SW 1271 (cell line): ENCODE measurements at regions not wholly inside any gene's neighbourhood (a gene's known extent, or its start where the extent isn't known, plus 50 kb on each side); places are given as distances from the start of the nearest gene placed in this dataset.
"Not testable (repeated sequence)": the region's sequence is repeated elsewhere in the genome, so short reads cannot be mapped to it uniquely, and the experiment has no call there.

Experiments
- DNase-seq, 2 experiments: peaks; one replicate each; lab custom pipeline; 2025; lab: John Stamatoyannopoulos, UW

DNA sequence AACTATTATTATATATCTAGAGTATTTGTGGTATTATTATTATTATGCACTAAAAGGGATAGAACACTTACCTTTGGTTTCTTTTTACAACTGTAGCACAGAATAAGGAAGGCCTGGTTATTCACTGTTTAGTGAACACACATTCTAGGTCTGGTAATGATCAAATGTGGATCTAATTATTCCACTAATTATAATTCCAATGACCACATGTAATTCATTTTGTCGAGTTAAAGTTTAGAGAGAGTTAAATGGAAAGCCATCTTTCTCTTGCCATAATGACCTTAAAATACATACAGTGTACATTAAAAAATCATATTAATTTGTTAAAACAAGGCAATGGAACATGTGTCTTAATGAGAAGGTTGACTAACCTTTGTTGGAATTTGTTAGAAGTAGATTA lies 147.8 kb downstream of the SEM1 start:
- no peak for DNase-seq

DNA sequence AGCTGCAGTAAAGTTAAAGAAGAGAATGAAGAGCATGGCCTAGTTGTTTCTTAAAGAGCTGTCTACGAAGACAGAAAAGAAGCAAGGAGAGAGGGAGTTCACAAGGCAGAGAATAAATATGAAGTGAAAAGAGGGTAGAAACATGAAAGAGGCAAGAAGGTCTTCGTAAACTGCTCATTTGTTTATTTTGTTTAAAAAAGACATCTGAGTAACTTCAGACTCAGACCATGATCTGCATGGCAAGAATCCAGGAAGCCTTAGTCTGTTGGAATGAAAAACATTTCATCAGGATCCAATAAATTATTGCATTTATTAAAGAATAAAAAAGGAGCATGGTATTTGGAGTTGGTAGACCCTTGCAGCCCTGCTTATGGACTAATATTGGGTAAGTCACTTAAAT lies 151.1 kb downstream of the SEM1 start:
- no peak for DNase-seq

DNA sequence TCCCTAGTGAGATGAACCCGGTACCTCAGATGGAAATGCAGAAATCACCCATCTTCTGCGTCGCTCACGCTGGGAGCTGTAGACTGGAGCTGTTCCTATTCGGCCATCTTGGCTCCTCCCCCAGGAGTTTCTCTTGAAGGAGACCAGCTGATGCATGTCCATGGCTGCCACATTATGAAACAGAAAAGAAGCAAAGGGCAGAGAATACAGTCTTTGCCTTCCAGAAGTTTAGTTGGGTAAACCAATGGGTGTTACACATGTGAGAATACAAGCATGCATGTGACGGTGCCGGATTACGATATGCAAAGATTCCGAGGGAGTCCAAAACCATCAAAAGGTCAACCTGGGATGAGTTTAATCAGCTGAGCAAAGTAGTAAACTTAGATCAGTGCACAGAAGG lies 151.6 kb downstream of the SEM1 start:
- DNase-seq: no peak

DNA sequence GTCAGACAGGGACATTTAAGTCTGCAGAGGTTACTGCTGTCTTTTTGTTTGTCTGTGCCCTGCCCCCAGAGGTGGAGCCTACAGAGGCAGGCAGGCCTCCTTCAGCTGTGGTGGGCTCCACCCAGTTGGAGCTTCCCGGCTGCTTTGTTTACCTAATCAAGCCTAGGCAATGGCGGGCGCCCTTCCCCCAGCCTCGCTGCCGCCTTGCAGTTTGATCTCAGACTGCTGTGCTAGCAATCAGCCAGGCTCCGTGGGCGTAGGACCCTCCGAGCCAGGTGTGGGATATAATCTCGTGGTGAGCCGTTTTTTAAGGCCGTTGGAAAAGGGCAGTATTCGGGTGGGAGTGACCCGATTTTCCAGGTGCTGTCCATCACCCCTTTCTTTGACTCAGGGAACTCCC lies 152.0 kb downstream of the SEM1 start:
- DNase-seq: not testable (repeated sequence)

DNA sequence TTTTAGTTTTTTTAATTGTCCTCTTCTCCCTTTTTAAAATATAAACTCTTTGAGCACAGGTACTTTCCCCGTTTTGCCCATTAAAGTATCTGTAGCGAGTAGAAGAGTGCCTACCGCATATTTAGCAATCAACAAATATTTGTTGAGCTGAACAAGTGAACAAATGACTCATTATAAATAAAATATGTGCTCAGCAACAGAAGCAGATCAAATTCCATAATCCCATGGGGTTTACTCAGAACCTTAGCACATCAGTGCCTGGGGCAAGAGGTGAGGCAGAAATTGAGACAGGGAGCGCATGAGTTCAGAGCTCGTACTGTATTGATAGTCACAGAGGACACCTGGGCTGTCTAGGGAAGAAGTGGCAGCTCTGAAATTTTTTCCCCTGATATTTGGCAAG lies 161.0 kb downstream of the SEM1 start:
- no peak for DNase-seq

DNA sequence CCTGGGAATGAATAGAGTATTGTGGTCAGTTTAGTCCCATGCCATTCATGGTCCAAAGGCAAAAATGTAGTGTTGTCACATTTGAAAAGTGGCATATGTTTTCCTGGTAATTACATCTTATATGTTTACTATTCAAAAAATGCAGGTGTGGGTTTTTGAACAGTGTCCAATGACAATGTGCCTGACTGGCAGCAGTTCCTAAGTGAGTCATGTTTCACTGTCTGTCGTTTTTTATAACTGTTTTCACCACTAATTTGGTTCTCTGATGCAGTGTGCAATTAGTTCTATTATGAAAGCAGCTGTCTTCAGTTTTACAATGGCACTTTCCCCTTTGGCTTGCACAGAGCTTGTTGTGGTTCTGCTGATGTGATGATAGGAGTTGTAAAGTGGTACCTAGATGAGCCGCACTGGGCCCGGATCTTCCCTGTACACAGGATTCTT lies 162.3 kb downstream of the SEM1 start:
- DNase-seq: no peak

DNA sequence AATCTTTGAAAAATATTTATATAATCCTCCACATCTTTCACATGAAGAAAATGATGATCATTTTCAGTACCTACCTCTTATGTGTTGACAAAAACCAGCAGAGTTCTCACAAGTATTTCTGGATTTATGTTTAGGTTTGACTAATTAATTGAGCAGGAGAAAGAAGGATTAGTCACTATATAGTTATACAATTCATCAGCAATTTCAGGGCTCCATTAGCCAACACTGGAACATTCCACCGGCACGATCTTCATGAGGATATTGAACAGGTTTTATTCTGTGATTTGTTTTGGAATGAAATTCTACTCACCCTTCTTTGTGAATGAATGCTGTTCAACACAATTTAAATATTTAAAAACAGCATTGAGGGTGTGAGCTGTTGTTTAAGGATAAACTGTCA lies 163.2 kb downstream of the SEM1 start:
- no peak for DNase-seq

DNA sequence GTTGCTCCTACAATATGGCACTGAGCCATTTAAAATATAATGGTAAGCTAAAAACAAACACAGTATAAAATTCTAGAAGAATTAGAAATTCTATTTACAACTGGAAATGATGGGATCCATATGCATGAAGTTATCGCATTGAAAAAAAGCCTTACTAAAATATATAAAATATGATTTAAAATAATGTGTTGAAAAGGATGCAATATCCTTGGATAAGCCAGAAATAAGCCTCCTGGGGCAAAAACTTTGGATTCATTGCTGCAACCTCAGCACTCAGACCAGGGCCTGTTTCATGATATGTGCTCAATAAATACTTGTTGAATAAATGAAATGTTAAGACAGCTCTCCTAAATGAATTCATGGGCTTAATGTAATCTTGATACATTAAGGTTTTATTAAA lies 170.2 kb downstream of the SEM1 start:
- no peak for DNase-seq

DNA sequence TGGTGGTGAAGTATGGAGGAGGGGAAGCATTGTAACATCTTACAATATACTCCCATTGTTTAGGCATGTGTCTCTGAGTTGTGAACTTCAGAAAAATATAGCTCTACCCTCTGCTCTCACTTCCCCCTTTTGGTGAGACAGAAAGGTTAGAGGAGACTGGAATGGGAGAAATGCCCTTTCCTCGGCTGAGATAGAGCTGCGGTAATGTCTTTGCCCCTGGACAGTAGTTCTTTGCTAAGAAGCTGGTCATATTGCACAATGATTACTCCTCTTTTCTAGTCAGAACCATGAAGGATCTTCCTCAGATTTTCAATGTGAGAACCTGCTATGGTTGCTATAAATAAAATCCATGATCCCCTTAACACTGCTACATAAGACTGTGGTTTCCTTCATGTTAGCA lies 171.0 kb downstream of the SEM1 start:
- DNase-seq: no peak

DNA sequence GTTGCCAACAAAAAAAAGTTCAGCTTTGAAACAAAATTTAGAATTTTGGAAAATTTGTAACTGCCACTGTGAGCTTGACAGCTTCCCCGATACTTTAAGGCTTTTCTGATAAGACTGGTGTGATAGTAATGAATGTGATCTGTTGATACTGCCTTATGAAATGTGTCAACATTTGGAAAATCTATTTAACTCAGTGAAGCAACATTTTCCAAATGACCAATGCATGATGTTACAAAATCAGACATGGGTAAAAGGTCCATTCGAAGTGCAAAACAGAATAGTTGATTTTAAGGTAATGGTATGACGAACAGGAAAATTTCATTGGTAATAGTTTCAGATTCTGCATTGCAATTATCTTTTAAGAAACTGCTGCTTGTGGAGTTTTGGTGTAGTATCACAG lies 175.4 kb downstream of the SEM1 start:
- DNase-seq: no peak

DNA sequence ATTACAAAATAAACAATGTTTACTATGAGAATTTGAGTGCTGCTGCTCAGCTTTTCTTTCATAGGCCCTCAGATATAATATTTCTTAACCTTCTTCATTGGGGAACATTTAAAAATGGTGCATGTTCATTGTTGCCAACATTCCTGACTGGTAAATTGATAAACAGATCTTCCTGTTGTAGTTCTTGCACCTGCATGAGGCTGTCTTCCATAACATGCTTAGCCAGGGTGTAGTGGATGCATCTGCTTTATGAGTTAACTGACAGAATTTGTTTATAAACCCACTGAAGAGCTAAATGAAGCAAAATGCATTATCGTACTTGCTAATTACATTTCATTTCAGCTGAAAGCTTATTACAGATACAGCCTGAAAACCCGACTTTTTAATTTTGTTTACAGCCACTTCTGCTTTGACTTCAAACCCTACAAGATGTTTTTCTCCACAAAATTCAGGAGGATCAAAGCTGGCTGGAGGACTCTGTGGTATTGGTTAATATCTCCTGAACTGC lies 177.2 kb downstream of the SEM1 start:
- no peak for DNase-seq

DNA sequence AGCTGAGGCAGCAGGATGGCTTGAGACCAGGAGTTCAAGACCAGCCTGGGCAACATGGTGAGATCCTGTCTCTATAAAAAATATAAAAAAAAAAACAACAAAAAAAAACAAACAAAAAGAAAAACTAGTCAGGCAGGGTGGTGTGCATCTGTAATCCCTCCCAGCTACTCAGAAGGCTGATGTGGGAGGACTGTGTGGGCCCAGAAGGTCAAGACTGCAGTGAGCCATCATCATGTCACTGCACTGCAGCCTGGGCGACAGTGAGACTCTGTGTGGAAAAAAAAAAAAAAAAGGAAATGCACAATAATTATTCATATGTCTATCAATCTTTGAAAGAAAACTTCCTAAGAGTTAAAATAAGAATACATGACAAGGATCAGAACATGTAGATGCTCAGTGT lies 178.3 kb downstream of the SEM1 start:
- DNase-seq: no peak

DNA sequence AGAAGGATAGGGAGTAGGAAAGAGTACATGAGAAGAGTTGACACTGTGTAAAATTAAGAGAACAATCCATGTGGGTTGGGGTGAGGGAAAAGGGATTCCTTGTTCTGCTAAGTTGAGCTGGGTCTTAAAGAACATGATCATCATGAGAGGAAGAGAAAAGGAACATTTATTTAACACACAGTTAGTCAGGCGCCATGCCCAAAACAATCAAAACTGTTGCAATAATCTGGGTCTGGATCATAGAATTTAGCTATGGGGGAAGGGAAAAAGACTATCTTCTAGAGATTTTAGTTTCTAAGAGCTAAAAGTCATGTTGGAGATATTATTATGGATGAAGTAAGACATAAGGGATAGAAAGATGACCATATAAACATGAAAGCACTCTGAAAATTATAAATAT lies 178.9 kb downstream of the SEM1 start:
- DNase-seq: no peak

DNA sequence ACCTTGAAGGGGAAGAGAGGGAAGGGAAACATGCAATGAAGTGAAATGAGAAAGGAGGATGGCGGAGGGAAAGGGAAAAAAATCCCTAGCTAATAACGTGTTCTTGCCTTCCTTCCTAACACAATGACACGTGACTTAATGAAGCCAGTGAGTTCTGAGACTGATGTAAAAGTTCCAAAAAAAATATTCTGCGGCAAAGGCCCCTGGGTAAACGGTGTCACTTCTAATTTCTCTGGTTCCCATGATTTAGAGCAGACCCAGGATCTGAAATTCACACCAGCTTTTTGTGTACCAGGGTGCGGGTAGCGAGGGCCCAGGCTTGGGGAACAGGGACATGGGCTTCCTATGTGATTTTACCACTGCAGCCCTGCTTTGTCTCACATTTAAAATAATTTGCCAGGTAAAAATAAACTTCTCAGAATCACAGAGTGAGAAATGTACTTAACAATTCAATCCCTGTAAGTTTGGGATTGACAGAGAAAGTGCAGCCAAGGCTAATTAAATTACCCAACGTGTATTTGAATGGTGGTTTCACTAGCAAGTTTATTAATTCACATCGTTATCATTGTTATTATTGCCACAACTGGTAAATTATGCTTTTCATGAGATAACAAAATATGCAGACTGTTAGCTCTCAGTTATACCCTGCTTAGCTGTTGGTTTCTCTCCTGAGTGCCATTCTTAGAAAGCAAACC lies 182.4 kb downstream of the SEM1 start:
- DNase-seq: no peak

DNA sequence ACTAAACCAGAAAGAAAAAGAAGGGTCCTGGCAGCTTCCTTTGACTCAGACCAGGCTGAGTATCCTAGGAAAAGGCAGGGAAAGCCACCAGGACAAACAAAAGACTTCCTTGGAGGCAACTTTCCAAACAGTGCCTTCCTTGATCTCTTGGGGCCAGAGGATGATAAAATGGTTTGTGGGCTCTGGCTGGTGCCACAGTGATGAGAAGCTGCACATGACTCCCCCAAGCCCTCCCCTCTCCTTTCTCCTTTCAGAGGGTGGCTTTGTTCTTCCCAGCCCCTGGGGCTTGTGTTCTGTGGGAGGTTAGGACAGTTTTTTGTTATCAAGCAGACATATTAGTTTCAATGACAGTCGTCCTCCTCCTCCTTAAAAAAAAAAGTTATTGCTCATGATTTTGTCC lies 183.2 kb downstream of the SEM1 start:
- no peak for DNase-seq

DNA sequence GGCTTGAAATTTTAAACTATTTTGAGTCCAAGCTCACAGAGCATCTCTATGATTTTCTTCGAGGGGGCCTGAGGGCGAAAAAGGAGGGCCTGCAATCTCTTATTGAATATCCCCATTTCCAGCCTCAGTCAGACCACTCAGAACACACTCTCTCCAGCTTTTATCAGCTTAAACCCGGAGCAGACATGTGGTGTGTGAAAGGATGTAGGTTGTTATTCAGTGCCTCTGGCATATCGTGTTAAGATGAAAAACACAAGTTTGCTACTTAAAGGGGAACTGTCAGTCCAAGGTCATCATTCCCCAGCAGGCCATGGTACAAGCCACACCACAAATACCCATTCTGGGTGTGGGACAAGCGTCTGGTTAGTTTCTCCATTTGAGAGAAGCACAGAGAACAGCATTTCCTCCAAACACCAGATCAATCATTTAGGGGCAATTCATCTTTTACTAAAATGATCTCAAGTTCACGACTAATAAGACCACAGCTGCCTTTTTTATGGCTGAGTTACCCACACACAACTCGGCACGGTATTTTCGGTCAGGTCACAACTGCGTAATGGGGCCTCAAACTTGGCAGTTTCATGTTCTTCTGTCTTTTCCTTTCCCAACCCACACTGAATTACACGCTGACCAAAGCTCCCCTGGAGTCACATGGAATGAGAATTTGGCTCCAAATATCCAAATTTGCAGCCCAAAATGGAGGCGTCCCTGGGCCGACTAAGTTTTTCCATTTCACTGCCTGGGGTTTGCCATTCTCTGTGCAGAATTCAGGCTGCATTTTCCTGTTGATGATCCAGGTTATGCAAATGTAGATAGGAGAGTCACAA lies 188.4 kb downstream of the SEM1 start:
- no peak for DNase-seq

DNA sequence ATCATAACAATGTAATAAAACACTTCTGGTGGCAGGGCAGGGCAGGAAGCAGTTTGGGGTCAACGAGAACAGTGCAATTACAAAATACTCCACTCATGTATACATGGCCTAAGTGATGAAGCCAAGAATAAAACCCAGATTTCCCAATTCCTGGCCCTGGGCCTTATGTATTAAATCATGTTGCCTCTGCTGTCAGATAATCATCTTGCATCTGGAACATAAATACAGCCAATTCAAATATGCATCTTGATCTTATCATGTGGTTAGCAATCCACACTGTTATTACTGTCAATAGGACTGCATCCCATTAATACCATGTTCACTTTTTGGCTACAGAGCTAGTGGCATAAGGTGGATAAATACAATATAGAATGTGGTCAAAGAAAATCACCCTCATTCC lies 186.5 kb upstream of the SLC25A13 start:
- DNase-seq: no peak

DNA sequence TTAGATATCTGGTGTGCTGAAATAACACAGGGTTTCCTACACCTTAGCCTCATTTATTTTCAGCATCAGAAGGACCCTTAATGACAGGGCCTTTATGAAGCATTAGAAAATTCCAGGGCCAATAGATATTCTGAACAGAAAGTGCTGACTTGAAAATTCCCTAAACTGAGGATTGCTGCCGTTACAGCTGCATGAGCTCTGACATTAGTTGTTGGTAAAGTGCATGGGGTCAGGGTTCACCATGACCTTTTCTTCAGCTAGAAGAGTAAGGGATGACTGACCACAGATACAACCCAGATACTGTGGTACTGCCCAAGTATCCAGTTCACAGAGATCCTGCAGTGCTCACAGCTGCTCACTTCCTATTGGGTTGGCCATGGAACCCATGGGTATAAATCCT lies 181.7 kb upstream of the SLC25A13 start:
- no peak for DNase-seq

DNA sequence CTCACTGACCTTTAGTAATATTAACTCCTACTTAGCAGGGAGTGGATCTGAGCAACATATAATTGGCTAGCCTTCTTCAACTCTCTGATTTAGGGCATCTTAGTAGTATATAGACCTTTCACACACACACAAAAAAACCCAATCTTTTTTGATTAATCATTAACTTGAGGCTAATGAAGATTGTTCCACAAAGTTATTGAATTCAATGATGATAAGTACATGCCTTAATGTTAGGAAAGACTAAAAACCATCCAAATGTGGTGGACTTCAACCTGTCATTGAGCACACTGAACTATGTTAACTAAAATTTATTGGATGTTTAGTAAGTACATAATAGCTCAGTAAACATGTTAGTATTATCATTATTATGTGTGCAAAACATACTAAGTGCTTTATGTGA lies 179.4 kb upstream of the SLC25A13 start:
- DNase-seq: no peak

DNA sequence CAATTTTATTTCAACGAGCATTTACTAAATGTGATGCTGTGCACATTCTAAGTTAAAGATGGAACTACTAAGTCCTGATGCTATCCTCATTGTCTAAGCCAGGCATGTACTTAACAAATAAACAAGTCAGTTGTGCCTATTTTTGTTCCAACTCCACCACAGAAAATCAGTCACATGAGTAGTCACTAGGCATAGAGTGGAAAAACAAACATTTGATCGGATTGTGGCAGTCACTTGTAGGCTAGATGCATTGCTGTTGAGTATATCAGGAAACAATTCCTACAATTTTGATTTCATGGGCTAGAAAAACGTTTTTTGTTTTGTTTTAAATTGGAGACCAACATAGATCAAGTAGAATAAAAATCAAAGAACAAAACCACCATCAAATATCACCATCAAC lies 177.6 kb upstream of the SLC25A13 start:
- DNase-seq: no peak

DNA sequence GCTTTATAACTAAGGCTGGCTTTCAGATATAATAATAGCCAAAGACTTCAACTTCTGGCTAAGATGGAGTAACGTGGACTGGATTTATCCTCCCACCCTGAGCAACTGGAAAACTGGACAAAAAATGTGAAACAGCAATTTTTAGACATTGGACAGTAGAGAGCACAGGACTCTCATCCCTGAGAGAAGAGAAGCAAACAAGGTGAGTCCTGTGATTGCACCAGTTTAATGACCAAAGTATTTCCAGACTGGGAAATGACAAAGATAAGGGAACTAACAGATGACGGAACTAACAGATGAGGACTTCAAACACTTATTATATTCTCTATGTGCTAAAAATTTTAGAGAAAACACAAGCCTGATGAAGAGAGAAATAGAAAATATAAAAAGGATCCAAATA lies 175.7 kb upstream of the SLC25A13 start:
- DNase-seq: no peak

DNA sequence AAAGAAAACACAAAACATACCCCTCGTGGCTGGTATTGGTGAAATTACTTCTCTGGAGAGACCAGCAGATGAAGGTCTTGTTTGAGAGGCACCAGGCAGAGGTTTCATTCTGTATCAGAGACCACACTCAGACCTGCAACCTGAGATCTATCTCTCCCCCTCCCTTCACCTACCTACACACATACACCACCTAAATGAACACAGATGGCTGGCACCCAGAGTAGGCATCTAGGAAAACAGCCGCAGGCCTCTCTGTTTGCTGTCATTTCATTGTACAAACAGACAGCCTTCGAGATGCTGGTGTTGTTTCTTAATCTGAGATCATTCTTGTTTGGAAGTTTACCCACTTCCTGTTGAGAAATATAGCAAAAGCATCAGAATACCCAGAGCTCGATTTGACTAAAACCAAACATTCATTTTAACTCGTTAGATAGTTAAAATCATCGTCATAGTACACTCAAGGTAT lies 173.9 kb upstream of the SLC25A13 start:
- no peak for DNase-seq

DNA sequence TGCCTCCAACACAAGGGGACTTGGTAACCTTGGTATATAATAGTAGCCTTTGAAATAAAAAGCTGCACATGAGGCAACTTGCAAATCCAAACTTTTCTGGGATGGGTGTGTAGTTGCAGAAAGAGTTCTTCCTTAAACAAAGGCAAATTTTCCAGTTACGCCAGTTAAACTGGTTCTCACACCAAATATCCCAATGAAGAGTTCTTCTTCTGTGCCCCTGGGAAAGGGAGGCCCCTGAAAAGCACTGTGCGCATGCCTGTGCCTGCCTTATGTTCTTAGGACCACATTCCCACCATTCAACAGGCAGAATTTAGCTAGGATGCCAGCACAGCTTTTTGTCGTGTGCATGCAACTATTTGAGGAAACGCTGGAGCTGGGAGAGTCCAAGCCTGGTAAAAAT lies 164.8 kb upstream of the SLC25A13 start:
- DNase-seq: no peak
